ENCODE measurements at regions not wholly inside any gene's neighbourhood (a gene's known extent, or its start where the extent isn't known, plus 50 kb on each side); places are given as distances from the start of the nearest gene placed in this dataset.

DNA sequence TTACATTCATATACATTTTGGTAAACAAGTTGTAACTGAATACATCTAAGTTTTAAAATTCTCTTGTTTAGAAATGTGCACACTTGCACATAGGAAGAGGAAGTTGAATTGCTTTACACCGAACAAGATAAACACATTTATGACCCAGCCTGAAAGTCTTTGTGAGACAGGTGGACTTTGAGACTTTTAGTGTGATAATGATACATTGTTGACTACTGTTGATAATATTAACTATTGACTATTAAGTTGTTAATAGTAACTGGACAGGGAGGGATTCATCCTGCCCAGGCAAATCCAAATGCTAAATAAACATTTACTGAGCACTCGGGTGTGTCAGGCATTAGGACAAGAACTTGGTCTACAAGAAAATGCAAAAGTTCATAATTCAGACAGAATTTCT lies 68.0 kb downstream of the AVPR1A start:
- no peak overlapping the region for H3K4me3 Mint-ChIP-seq (ENCODE audit: low read depth, unreplicated experiment)
- no TSS peak for BruUV-seq (replicated peaks)
- CTCF ChIA-PET, result no interaction called here
- DNase-seq, result no peak
- H3K4me1 Mint-ChIP-seq (ENCODE audit: low read depth, unreplicated experiment), result no peaks in the 10 kb centered on the region
- intact Hi-C loops (cut with micrococcal nuclease; ENCODE audit: unreplicated experiment), result no loop called here
- peaks cover 2% of the 10 kb centered on the region for H3K9me3 Mint-ChIP-seq (ENCODE audit: low read depth, unreplicated experiment)
- TF ChIP-seq, protein P1, sequence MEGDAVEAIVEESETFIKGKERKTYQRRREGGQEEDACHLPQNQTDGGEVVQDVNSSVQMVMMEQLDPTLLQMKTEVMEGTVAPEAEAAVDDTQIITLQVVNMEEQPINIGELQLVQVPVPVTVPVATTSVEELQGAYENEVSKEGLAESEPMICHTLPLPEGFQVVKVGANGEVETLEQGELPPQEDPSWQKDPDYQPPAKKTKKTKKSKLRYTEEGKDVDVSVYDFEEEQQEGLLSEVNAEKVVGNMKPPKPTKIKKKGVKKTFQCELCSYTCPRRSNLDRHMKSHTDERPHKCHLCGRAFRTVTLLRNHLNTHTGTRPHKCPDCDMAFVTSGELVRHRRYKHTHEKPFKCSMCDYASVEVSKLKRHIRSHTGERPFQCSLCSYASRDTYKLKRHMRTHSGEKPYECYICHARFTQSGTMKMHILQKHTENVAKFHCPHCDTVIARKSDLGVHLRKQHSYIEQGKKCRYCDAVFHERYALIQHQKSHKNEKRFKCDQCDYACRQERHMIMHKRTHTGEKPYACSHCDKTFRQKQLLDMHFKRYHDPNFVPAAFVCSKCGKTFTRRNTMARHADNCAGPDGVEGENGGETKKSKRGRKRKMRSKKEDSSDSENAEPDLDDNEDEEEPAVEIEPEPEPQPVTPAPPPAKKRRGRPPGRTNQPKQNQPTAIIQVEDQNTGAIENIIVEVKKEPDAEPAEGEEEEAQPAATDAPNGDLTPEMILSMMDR (IDR thresholded peaks at IDR 0.05; ENCODE audit: unreplicated experiment), result no peak
- no peaks in the 10 kb centered on the region for H3K27me3 Mint-ChIP-seq (ENCODE audit: unreplicated experiment)
- no peak overlapping the region for H3K27ac Mint-ChIP-seq (ENCODE audit: unreplicated experiment)
- H3K36me3 Mint-ChIP-seq (ENCODE audit: insufficient read depth, unreplicated experiment), result no peaks in the 10 kb centered on the region

DNA sequence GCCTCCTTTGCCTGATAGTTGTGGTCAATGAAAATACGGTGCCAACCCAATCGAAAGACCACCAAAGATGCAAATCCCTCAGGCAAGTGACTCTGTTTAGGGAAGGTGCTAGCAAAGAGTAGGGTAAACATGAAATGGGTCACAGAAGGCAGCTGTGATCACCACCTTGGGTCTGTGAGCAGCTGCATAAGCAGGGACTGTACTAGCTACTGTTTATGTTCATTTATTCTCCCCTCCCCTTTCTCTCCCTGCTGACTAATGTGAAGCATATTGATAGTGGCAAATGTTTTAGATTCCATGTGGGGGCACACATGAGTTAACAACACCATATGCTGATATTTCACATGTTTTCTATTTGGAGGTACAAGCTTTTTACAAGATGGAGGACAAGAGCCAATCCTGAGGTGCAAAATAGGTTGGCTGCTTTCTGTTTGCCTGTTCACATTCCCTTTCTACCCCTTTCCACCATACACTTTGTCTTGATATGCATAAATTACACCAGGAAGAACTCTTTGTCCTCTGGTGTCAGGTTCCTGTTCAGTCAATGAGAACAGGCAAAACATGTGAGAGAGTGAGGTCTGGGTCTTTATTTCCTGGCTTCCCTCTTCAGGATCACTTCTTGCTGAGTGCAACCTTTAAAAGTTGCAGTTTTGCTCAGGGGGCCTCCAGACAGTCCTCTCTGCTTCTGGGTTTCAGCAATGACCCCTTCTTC lies 71.1 kb downstream of the AVPR1A start:
- no peak for DNase-seq
- BruUV-seq (replicated peaks), result no TSS peak
- H3K4me3 Mint-ChIP-seq (ENCODE audit: low read depth, unreplicated experiment), result no peak overlapping the region
- TF ChIP-seq, protein P1 (IDR thresholded peaks at IDR 0.05; ENCODE audit: unreplicated experiment), result no peak
- H3K36me3 Mint-ChIP-seq (ENCODE audit: insufficient read depth, unreplicated experiment), result no peaks in the 10 kb centered on the region
- no peaks in the 10 kb centered on the region for H3K4me1 Mint-ChIP-seq (ENCODE audit: low read depth, unreplicated experiment)
- intact Hi-C loops (cut with micrococcal nuclease; ENCODE audit: unreplicated experiment), result no loop called here
- CTCF ChIA-PET, result interaction anchor here (0.9 to 1.3 kb wide), 2 partner anchors 9 to 11 kb away, joined by 3 to 4 read pairs; no protein-coding TSS in a partner anchor
- H3K27ac Mint-ChIP-seq (ENCODE audit: unreplicated experiment), result no peak overlapping the region
- H3K27me3 Mint-ChIP-seq (ENCODE audit: unreplicated experiment), result no peaks in the 10 kb centered on the region
- H3K9me3 Mint-ChIP-seq (ENCODE audit: low read depth, unreplicated experiment), result peaks cover 2% of the 10 kb centered on the region

GRCh38 chr12:63078906-63079305 lies 72.1 kb downstream of the AVPR1A start:
- no peak overlapping the region for H3K4me3 Mint-ChIP-seq (ENCODE audit: low read depth, unreplicated experiment)
- no peak overlapping the region for H3K27ac Mint-ChIP-seq (ENCODE audit: unreplicated experiment)
- no peaks in the 10 kb centered on the region for H3K36me3 Mint-ChIP-seq (ENCODE audit: insufficient read depth, unreplicated experiment)
- DNase-seq, result no peak
- CTCF ChIA-PET, result interaction anchor here (0.6 kb wide), 2 partner anchors 146 to 1115 kb away, joined by 3 read pairs; no protein-coding TSS in a partner anchor
- no TSS peak for BruUV-seq (replicated peaks)
- no peaks in the 10 kb centered on the region for H3K27me3 Mint-ChIP-seq (ENCODE audit: unreplicated experiment)
- peaks cover 2% of the 10 kb centered on the region for H3K9me3 Mint-ChIP-seq (ENCODE audit: low read depth, unreplicated experiment)
- intact Hi-C loops (cut with micrococcal nuclease; ENCODE audit: unreplicated experiment), result no loop called here
- TF ChIP-seq, protein P1 (IDR thresholded peaks at IDR 0.05; ENCODE audit: unreplicated experiment), result no peak
- no peaks in the 10 kb centered on the region for H3K4me1 Mint-ChIP-seq (ENCODE audit: low read depth, unreplicated experiment)

- Mint-ChIP-seq H3K36me3 (ENCODE audit: insufficient read depth, unreplicated experiment) (no peaks in the 10 kb centered on the region), H3K4me1 (ENCODE audit: low read depth, unreplicated experiment) (no peaks in the 10 kb centered on the region), H3K9me3 (ENCODE audit: low read depth, unreplicated experiment) (no peaks in the 10 kb centered on the region), H3K27ac (ENCODE audit: unreplicated experiment) (no peak overlapping the region), H3K27me3 (ENCODE audit: unreplicated experiment) (no peaks in the 10 kb centered on the region), H3K4me3 (ENCODE audit: low read depth, unreplicated experiment) (no peak overlapping the region)
- CTCF ChIA-PET, result no interaction called here
- DNase-seq, result no peak
- TF ChIP-seq, protein P1 (IDR thresholded peaks at IDR 0.05; ENCODE audit: unreplicated experiment), result no peak
- BruUV-seq (replicated peaks), result no TSS peak
- intact Hi-C loops (cut with micrococcal nuclease; ENCODE audit: unreplicated experiment), result no loop called here
Observed at GRCh38 chr12:63075376-63076060, 75.5 kb downstream of the AVPR1A start.

Data from Calu3 (cell line).